ENCODE measurements at regions not wholly inside any gene's neighbourhood (a gene's known extent, or its start where the extent isn't known, plus 50 kb on each side); places are given as distances from the start of the nearest gene placed in this dataset.
"Not testable (repeated sequence)": the region's sequence is repeated elsewhere in the genome, so short reads cannot be mapped to it uniquely, and the experiment has no call there.

DNA sequence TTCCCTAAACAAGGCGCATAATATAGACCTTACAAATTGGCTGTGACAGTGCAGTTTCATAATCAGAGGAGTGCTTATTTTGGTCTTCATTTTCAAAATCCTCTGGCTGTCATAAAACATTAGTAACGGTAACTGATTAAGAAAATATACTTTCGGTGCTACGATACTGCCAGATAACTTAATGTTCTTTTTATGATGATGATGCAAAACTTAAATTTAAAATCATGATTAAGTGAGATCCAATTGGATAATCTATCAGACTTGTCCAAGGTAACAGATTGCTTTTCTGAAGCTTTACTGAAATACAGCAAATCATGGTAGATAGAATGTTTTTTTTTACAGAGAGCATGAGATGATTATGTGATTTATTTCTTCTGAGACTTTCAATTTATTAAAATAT, 364.2 kb upstream of the CNTN3 start:
- no peak for DNase-seq (ENCODE audit: low read depth)

DNA sequence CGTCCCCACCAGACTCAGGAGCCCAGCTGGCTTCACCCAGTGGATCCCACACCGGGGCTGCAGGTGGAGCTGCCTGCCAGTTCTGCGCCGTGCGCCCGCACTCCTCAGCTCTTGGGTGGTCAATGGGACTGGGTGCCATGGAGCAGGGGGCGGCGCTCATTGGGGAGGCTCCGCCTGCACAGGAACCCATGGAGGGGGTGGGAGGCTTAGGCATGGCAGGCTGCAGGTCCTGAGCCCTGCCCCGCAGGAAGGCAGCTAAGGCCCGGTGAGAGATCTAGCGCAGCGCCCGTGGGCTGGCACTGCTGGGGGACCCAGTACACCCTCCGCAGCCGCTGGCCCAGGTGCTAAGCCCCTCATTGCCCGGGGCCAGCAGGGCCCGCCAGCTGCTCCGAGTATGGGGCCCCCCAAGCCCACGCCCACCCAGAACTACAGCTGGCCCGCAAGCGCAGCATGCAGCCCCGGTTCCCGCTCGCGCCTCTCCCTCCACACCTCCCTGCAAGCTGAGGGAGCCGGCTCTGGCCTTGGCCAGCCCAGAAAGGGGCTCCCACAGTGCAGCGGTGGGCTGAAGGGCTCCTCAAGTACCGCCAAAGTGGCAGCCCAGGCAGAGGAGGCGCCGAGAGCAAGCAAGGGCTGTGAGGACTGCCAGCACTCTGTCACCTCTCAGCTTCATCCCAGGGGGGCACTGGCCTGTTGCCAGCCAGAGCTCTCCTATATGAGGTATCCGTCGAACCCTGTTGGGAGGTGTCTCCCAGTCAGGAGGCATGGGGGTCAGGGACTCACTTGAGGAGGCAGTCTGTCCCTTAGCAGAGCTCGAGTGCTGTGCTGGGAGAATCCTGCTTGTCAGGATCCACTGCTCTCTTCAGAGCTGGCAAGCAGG, 370.8 kb upstream of the CNTN3 start:
- not testable (repeated sequence) for DNase-seq (ENCODE audit: low read depth)

DNA sequence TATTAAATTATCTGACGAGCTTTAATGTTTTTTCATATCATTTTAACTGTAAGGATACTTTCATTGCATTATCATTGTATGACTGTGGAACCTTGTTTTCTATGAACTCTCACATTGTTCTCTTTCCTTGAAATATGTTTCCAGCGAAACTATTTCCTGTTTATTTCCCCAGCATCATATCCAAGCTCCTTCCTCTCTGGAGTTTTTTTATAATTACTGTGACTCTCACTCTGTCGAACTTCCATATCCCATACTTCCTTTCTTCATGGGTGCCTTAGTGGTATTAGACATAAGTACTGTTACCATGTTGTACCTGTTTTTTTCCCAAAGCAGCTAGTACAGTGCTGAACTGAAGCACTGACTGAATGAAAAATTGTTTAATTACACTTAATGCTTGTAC, 373.6 kb upstream of the CNTN3 start:
- DNase-seq (ENCODE audit: low read depth), result no peak

DNA sequence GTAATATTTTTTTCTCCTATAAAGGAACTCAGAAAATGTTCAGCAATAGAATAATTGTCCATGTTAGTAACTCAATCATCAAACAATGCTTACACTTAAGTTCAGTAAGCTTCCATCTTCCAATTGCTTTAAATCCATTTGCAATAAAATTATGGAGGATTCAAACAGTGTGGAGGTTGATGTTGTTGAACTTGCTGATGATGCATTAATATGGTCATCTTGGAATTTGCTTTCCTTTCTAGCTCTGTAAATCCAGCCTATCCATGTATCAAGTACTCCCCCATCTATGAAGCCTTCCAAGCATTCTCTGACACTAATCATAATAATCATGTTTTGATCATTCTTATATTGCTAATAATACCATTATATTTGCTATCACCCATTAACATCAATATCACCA, 378.4 kb upstream of the CNTN3 start:
- DNase-seq (ENCODE audit: low read depth), result no peak

DNA sequence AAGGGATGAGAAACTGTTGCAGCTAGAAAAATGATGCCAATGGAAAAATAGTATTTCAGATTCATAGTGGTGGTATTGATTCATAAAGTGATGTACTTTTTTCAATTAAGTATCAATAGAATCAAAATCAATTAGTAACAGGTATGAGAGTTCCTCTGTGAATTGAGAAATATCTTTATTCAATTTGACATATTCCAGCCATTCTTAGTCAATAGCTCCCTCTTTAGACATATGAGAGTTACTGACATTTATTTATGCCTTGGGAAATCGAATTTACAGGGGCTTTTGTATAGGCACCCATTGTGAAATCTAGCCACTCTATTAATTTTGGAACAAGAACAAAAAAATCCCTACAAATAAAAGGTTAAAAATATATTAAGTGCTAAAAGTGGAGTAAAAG, 386.9 kb upstream of the CNTN3 start:
- no peak for DNase-seq (ENCODE audit: low read depth)

DNA sequence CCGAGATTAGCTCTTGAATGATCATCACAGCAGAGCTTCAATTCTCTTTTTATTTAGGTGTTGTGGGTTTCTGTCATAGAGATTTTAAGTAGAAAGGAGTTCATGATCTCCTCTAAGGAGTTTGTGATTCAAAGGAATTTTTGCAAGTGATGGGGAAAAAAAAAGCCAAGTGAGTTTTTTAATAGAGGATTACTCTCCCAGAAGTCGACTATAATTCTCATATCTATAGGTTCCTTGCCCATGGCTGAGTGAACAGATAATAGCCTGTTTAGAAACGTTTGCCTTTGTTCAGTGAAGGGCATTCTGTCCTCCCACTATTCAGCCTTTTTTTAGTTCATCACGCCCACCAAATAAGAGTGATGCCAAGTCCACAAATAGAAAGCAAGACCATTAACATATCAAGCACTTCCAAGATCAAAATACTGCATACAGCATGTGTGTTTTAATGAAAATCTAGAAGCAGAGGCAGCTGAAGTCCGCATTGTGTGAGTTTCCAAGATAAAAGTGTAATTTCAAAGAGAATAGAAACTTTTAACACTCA, 398.4 kb upstream of the CNTN3 start:
- DNase-seq (ENCODE audit: low read depth), result no peak

DNA sequence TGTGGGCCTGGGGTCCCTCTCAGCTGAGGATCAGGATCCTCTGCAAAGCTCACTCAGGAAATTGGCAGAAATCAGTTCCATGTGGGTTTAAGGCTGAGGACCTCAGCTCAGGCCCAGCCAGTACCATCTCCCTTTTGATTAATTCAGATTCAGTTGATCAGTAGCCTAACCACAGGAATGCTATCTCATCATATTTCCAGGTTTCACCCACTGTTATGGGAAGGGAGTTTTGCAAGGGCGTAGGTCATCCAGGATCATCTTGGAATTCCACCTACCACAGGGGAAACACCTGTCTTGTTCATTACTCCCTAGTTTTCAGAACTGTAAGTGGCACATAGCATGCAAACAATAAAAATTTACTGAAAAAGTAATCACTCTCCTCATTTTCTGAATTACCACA, 399.5 kb upstream of the CNTN3 start:
- DNase-seq (ENCODE audit: low read depth), result no peak

DNA sequence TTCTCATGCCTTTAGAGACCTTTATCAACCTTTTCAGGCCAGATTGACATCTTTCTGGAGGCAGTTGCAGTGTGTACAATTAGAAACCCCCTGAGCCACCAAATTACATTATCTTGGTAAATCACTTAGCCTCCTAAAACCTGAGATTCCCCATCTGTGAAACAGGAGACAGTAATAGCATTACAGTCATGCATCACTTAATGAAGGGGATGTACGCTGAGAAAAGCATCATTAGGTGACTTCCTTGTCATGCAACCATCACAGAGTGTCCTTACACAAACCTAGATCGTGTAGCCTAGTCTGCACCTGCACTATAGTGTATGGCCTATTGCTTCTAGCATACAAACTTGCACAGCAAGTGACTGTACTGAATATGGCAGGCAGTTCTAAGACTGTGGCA, 400.8 kb upstream of the CNTN3 start:
- no peak for DNase-seq (ENCODE audit: low read depth)

DNA sequence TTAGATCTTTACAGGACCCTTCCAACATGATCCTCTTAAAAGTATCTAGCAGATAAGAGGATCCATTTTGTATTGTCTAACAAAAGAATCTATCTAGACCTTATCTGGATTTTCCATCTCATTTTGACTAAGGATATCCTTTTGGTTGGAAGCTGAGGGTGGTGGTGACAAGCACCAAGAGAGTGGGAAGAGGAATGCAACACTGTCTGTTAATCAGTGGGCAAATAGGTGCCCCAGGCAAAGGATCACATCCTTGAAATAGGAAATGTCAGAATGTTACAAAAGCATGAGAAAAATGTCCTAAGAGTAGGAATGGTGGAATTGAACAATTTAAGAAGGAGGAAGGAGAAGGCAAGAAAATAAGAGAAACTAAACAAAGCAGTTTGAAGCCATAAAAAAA, 420.7 kb upstream of the CNTN3 start:
- no peak for DNase-seq (ENCODE audit: low read depth)

DNA sequence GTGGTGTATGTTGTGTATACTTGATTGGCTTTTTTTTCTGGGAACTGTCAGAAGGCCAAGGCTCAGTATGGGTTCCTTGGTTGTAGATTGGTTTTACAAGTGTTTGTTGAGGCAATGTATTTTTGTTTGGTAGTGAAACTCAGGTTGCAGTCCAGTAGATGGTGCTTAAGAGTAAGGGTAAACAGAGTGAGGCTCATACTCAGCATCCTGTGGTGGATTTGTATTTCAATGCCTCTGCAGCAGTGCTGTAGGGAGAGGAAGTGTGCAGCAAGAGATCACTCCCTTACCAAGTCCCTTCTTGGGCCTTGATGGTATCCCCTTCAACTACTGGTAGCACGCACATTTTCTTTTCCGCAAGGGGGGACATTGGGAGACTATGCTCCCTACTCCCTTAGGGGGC, 428.5 kb upstream of the CNTN3 start:
- DNase-seq (ENCODE audit: low read depth), result no peak

DNA sequence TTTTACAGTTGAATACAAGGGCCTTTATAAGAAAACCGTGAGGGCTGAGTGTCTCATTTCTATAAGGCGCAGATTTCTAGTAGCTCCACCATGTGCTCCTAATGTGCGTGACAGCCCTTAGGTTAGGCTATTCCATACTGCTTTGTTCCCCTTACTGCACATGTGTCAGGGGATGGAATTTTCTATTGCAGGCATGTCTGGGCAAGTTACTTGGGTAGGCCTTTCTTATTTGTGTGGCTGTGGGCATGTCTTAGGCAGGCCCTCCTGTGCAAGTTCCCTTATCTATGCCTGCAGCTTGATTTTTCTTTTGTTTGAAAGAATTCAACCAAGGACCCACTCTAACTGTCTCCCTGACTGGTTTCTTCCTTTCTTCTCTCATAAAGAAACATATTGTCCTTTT, 434.2 kb upstream of the CNTN3 start:
- no peak for DNase-seq (ENCODE audit: low read depth)

DNA sequence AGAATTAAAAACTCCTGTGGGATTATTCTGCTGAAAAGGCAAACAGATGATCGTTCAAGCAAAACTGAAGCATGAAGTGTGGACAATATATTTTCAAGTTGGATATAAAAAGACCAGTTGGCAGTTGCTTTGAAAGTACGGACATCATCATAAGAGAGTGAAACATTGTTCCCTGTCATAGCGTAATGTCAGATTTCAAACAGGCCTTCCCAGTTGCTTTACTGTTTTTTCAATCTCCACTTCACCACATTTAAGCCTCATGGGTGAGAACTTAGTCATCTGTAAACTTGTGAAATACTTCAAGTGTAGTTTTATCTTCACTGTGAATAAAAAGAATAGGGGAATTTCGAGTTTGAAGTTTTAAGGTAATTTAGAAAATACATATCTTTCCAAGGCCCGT, 435.1 kb upstream of the CNTN3 start:
- no peak for DNase-seq (ENCODE audit: low read depth)

DNA sequence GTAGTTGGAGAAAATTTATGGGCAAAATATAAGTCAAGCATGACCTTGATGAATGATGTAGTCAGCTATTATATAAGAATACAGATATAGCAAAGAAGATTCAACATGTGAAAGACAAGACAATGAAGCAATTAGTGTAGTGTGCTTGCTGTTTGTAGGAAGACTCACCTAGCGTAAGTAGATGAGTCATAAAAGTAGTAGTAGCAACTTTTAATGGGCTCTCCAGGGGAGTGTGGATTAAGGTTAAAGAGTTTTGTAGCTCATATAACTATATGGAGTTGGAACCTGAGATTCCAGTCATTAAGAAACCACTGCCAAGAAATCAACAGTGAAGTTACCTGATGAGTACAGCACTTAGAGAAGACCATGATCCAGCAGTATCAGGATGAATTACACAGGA, 444.7 kb upstream of the CNTN3 start:
- no peak for DNase-seq (ENCODE audit: low read depth)

DNA sequence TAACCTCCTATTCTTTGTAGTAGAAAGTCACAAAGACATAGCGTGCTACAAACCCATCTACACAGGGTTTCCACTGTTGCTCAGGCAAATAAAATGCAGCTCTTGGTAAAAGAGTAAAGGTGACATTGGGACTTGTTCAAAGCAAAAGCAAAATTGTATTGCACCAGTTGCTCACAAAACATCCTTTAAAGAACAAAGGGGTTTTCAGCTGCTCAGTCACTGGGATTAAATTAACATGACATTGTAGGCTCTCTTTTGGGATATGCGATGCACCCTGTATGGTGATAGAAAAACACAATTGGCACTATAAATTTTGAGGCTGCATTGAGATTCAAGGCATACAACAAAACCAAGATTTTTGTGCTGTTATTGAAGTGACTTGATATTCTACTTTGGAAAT, 447.3 kb upstream of the CNTN3 start:
- DNase-seq (ENCODE audit: low read depth), result no peak

DNA sequence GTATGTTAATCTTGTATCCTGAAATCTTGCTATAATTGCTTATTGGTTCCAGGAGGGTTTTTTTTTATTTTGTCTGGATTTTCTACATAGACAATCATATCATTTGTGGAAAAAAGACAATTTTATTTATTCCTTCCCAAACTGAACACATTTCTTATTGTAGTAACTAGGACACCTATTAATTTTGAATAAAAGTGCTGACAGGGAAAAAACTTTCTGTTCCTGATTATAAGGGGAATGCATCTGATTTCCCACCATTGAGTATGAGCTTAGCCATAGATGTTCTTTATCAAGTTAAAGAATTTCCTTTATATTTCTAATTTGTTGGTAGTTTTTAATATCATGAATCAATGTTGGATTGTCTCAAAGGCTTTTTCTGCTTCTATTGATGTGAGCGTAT, 460.7 kb upstream of the CNTN3 start:
- DNase-seq (ENCODE audit: low read depth), result no peak

DNA sequence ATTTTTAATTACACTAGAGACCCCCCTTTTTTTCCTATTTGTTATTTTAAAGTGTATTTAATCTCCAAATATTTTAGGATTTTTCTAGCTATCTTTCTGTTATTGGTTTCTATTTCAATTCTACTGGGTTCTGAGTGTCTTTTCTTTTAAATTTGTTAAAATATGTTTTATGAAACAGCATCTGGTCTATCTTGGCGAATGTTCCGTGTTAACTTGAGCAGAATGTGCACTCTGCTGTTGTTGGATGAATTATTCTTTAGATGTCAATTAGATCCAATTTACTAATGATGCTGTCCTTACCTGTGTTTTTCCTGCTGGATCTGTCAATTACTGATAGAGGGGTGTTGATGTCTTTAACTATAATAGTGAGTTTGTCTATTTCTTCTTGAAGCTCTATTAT, 462.0 kb upstream of the CNTN3 start:
- no peak for DNase-seq (ENCODE audit: low read depth)

DNA sequence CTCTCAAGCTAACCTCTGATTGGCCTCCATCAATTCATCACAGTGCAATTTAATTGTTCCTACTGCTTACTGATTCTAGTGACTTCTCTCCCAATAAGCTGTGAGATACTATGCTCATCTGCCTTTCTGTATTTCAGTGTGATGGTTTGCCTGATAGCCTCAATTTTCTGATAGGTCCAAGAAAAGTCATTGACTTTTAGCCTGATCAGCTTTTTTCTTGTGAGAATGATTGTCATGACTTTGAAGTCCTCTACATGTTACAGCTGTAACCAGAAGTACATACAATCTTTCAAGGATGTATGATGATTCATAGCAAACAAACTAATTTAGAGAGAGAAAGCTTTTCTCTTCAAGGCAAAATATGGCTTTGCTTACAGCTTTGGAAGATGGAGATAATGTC, 463.8 kb upstream of the CNTN3 start:
- no peak for DNase-seq (ENCODE audit: low read depth)

DNA sequence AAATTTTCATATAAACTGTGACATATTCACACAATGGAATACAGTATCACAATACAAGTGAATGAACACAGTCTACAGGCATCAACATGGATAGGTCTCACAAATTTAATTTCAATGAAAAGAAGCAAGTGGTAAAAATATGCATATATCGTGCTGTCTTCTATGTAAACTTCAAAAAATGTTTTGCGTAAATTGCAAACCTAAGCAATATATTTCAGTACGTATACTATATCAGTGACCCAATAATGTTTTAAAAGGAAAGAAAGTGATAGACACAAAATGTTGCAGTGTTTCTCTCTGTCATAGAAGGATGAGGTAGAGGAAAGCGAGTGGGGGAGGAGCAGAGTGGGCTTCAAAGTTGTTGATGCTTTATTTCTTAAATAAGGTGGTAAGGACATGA, 468.4 kb upstream of the CNTN3 start:
- DNase-seq (ENCODE audit: low read depth), result no peak

DNA sequence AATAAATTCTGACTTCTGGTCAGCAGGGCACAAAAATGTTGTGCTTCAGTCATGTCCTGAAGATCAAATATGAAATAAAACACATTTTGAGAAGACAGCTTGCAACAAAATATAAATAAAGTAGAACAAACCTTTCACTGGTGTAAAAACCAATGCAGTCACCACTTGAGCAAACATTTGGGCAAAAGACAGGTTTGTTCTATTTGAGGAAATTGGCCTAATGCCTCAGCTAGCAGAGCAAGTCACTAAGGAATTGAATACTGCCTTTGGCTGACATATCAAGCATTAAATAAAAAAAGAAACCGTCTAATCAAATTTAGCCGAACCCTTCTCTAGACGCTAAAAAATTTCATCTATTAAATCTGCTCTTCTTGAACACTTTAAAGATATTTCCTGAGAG, 475.4 kb upstream of the CNTN3 start:
- DNase-seq (ENCODE audit: low read depth), result no peak

DNA sequence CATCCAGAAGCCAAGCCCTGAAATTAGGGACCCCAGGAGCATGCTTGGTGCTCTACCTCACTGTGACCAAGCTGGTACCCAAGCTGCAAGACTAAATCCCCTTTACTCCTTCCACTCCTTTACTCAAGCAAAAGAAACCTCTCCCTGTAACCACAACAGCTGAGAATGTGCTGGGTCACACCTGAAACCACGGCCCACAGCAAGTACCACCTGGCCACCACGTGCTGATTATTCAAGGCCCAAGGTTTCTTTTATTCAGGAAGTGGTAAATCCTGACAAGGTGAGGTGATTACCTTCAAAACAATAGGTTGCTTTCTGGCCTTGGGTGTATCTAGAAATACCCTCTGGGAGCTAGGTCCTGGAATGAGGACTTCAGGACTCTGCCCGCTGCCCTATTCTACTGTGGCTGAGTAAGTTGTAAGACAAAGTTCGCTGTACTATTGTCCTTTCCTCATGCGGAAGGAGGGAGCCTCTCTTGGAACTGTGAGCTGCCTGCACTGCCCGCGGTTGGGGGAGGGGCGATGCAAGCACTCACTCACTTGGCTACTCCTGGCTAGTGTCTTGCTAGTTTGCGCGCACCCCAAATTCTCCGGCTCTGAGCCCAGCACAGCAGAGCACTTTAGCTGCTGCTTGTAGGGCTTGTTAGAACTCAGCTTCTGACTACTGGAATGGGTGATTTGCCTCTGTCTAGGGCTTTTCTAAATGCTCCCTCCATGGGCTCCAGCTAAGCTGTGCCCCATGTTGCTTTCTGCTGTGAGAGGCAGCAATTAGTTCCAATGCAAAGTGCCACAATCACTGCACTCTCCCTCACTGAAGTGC, 487.1 kb upstream of the CNTN3 start:
- DNase-seq (ENCODE audit: low read depth), result no peak

DNA sequence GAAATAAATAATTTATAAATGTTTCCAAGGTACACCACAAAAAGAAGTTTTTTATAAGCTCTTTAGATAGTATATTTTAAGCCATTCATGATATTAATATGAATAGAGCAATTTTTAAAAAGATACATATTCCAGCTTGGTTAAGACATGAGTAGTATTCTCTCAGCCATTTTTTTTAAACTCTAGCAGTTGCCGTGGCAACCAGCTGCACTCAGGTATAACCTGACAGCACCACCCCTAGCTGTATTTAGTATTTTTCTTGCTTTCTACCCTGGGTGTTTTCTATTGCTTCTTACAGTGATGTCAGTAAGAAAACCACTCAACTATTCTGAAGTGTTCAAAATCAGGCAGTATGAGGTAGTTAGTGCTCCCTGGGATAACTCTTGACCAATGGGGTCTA, 496.3 kb upstream of the CNTN3 start:
- DNase-seq (ENCODE audit: low read depth), result no peak

DNA sequence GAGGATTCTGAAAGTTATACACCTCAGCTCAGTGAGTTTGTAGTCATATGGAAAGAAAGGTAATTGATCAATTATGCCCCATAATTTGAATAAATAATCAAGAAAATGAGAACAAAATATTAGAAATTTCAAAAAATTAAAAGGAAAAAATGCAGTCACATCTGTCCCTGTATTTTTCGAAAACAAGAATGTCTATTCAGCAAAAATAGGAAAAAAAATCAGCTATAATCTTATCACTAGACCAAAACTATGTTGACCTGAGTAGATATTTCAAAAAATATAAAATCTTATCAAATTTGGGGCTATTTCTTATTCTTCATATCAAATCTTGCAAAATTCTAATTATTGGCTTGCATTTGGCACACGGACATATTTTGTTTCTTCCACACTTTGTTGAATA, 501.2 kb upstream of the CNTN3 start:
- no peak for DNase-seq (ENCODE audit: low read depth)

DNA sequence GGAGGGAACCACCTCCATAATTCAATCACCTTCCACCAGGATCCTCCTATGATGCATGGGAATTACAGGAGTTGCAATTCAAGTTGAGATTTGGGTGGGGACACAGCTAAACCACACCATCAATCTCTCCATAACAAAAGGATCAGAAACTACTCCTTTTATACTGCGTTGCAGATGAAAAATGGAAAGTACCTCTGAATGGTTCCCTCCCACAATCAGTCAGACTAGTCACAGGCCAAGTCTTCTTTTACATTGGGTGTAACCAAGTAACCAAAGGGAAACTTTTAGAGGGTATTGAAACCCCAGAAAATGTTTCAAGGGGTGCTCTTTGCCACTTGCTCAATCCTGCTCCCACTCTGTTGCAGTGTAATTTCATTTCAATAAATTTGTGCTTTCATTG, 504.3 kb upstream of the CNTN3 start:
- DNase-seq (ENCODE audit: low read depth), result no peak

Measured in activated T-helper 1 cell treated with Interleukin-2 at 50 U/mL for 16 hours (primary cell).